T-helper 17 cell (primary cell): ENCODE measurements at regions not wholly inside any gene's neighbourhood (a gene's known extent, or its start where the extent isn't known, plus 50 kb on each side); places are given as distances from the start of the nearest gene placed in this dataset.

Experiments
- ATAC-seq: fragments of 150-1000 bp; cut with Tn5 transposase; 2 replicates; pipeline ENCODE4 v1.10.0; 2021; ENCODE audit warnings: mild to moderate bottlenecking, moderate library complexity
- DNase-seq, 3 donors: peaks; one replicate each; pipeline versions ENCODE4 v3.0.0 to v3.0.0-alpha.2; 2020 to 2021
- H3K9me3 ChIP-seq: one replicate; pipeline ENCODE4 v1.7.0; 2013; ENCODE audit warnings: low read length, mild to moderate bottlenecking; ENCODE audit not compliant: control insufficient read depth, poor library complexity, severe bottlenecking
- H3K27ac Mint-ChIP-seq: one replicate; pipeline ENCODE4 v1.8.0; 2022; ENCODE audit warnings: mild to moderate bottlenecking, moderate library complexity, mixed read lengths
- H3K27me3 Mint-ChIP-seq: one replicate; pipeline ENCODE4 v1.8.0; 2022; ENCODE audit warnings: mixed read lengths
- H3K36me3 Mint-ChIP-seq: one replicate; pipeline ENCODE4 v1.8.0; 2022; ENCODE audit warnings: low read depth, mixed read lengths
- H3K4me1 Mint-ChIP-seq: one replicate; pipeline ENCODE4 v1.8.0; 2022; ENCODE audit warnings: mild to moderate bottlenecking, mixed read lengths
- H3K4me3 Mint-ChIP-seq: one replicate; pipeline ENCODE4 v1.8.0; 2022; ENCODE audit warnings: mild to moderate bottlenecking, moderate library complexity, mixed read lengths

DNA sequence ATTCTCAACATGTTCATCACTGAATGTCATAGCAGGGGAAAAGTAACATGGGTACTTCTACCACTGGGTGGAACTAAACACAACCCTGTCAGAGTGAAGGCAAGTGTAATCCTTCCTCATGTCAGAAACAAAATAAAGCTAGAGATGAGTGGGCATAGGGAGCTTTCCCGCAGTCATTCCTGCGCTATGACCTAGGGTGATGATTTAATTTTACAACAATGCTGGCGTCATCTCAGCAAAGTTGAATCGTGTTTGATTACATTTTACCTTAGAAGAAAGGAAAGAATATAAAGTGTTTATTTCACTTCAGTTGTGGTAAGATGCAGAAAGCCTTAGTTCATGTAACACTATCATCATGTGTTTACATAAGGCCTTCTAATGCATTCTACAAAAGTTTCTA lies 355.6 kb downstream of the METTL15 start:
- ATAC-seq, result no peak
- H3K4me1 Mint-ChIP-seq, result no peaks in the 10 kb centered on the region
- no peak overlapping the region for H3K27ac Mint-ChIP-seq
- no peak for DNase-seq
- H3K36me3 Mint-ChIP-seq, result no peaks in the 10 kb centered on the region
- H3K9me3 ChIP-seq, result no peaks in the 10 kb centered on the region
- H3K4me3 Mint-ChIP-seq, result no peak overlapping the region
- H3K27me3 Mint-ChIP-seq, result no peaks in the 10 kb centered on the region

DNA sequence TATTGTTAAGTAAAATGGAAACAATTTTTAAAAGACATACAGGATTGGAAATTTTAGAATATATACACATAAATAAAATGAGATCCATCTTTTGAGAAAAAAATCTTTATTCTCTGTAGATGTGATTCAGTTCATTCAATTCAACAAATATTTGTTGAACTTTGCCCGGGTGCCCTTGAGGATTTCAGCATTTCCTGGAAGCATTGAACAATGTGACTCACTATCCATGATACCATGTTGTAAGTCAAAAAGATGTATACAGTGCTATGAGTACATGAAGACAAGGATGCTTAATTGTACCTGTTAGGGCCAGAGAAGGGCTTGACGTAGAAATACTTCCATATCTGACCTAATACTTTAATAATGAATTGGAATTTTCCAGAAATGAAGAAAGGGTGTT lies 353.7 kb downstream of the METTL15 start:
- Mint-ChIP-seq H3K27me3 (no peaks in the 10 kb centered on the region), H3K27ac (no peak overlapping the region), H3K4me3 (no peak overlapping the region), H3K4me1 (no peaks in the 10 kb centered on the region), H3K36me3 (no peaks in the 10 kb centered on the region)
- ATAC-seq (no peak), DNase-seq (no peak)
- H3K9me3 ChIP-seq, result no peaks in the 10 kb centered on the region

DNA sequence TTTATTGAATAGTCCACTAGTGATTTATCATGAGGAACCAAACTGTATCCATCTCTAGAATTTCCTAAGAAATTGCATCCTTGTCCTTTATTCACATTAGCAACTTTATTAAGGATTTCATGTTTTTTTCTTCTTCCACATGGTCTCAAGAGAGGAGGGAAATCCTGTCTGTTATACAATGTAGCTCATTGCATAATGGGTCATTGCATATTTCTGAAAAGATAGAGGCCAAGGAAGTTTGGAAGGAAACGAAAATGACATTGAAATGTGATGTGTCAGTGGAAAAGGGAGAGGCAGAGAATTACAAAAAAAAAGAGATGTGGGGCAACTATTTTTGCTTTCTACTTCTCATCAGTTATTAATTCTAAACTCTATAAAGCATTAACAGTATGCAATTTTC lies 353.1 kb downstream of the METTL15 start:
- ATAC-seq (no peak), DNase-seq (no peak)
- no peaks in the 10 kb centered on the region for H3K9me3 ChIP-seq
- Mint-ChIP-seq H3K36me3 (no peaks in the 10 kb centered on the region), H3K4me1 (no peaks in the 10 kb centered on the region), H3K4me3 (no peak overlapping the region), H3K27me3 (no peaks in the 10 kb centered on the region), H3K27ac (no peak overlapping the region)

DNA sequence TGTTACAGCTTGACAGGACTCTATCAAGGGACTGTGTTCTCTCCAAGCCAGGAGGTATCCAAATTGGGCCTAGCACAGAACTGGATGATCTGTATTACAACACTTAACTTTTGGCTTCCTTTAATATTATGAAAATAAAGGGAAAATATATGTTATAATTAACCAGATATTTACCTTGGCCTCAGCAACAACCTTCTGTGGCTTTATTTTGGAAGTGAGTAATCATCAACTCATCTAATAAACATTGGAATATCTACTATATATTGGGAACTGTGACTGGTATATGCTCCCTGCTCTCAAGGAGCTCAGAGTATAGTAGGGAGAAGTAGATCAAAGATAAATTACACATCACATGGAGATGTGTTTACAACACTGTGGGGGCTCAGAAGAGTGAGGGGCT lies 352.2 kb downstream of the METTL15 start:
- H3K9me3 ChIP-seq, result no peaks in the 10 kb centered on the region
- Mint-ChIP-seq H3K4me1 (no peaks in the 10 kb centered on the region), H3K4me3 (no peak overlapping the region), H3K36me3 (no peaks in the 10 kb centered on the region), H3K27me3 (no peaks in the 10 kb centered on the region), H3K27ac (no peak overlapping the region)
- no peak for ATAC-seq
- no peak for DNase-seq

GRCh38 chr11:28459912-28460311 lies 351.7 kb downstream of the METTL15 start:
- H3K27me3 Mint-ChIP-seq, result no peaks in the 10 kb centered on the region
- no peak for ATAC-seq
- no peaks in the 10 kb centered on the region for H3K4me1 Mint-ChIP-seq
- DNase-seq, result no peak
- no peak overlapping the region for H3K4me3 Mint-ChIP-seq
- no peak overlapping the region for H3K27ac Mint-ChIP-seq
- no peaks in the 10 kb centered on the region for H3K36me3 Mint-ChIP-seq
- no peaks in the 10 kb centered on the region for H3K9me3 ChIP-seq

- H3K27me3 Mint-ChIP-seq, result no peaks in the 10 kb centered on the region
- ATAC-seq, result no peak
- no peaks in the 10 kb centered on the region for H3K9me3 ChIP-seq
- no peaks in the 10 kb centered on the region for H3K4me1 Mint-ChIP-seq
- H3K27ac Mint-ChIP-seq, result no peak overlapping the region
- H3K4me3 Mint-ChIP-seq, result no peak overlapping the region
- H3K36me3 Mint-ChIP-seq, result no peaks in the 10 kb centered on the region
- no peak for DNase-seq
Observed at GRCh38 chr11:28457481-28458065, 349.4 kb downstream of the METTL15 start.

DNA sequence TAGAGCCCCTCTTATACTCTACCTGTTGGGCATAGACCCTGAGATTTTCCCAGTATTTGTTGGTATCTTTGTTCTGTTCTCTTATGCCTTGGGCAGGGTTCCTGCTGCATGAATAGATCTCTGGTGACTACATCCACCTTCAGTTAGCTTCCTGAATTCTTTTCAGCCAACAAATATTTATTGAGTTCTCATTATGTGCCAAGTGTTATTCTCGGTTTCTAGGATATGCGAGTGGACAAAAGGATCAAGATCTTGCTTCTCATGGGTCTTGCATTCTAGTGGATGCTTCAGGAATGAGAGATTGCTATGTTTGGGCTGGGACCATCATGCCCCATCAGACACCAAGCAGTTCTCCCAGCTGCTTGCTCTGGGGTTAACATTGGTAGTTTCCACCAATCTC lies 340.0 kb downstream of the METTL15 start:
- no peak for DNase-seq
- no peaks in the 10 kb centered on the region for H3K36me3 Mint-ChIP-seq
- ATAC-seq, result no peak
- peaks cover 2% of the 10 kb centered on the region for H3K4me1 Mint-ChIP-seq
- H3K27ac Mint-ChIP-seq, result no peak overlapping the region
- H3K27me3 Mint-ChIP-seq, result no peaks in the 10 kb centered on the region
- no peaks in the 10 kb centered on the region for H3K9me3 ChIP-seq
- no peak overlapping the region for H3K4me3 Mint-ChIP-seq

DNA sequence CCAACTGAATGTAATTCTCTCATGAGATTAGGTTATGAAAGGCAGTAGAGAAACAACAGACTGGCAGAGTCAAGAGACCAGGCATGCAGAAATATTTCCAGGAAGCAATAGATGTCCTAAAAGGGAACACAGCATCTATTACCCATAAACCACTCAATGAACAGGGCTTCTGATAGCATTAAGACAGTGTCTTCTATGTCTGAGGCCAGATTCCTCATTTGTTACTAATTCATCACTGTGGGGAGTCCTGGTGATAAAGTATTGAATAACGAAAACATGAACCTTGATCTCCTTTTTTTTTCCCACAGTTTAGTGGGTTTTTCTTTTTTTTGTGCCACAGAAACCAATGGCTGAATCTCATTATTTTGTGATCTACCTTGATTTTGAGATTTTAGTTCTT lies 339.0 kb downstream of the METTL15 start:
- no peaks in the 10 kb centered on the region for H3K36me3 Mint-ChIP-seq
- H3K27me3 Mint-ChIP-seq, result no peaks in the 10 kb centered on the region
- peaks cover 2% of the 10 kb centered on the region for H3K4me1 Mint-ChIP-seq
- H3K4me3 Mint-ChIP-seq, result no peak overlapping the region
- ATAC-seq (no peak), DNase-seq (no peak)
- no peaks in the 10 kb centered on the region for H3K9me3 ChIP-seq
- H3K27ac Mint-ChIP-seq, result no peak overlapping the region

GRCh38 chr11:28442131-28442530 lies 333.9 kb downstream of the METTL15 start:
- Mint-ChIP-seq H3K27me3 (no peaks in the 10 kb centered on the region), H3K27ac (no peak overlapping the region), H3K4me3 (no peak overlapping the region), H3K4me1 (no peaks in the 10 kb centered on the region), H3K36me3 (no peaks in the 10 kb centered on the region)
- H3K9me3 ChIP-seq, result no peaks in the 10 kb centered on the region
- DNase-seq (no peak), ATAC-seq (no peak)

DNA sequence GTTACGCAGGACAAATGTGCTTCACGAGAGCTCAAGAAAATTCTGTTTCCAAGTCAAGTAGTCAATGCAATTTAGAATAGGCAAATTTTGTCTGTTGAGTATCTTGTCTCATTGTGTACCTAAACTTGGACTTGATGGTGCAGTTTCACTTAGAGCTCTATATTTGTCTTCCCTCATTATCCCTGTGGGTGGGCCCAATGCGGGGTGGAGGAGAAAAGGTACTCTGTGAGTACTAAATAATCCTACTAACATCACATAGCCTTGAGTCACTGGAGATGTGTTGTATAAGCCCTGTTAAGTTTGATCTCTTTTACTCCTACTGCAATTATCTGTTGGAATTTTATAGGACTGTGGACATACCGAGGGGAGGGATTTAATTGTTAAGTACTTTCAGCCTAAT lies 331.2 kb downstream of the METTL15 start:
- no peaks in the 10 kb centered on the region for H3K9me3 ChIP-seq
- Mint-ChIP-seq H3K27ac (no peak overlapping the region), H3K4me3 (no peak overlapping the region), H3K4me1 (no peaks in the 10 kb centered on the region), H3K36me3 (no peaks in the 10 kb centered on the region), H3K27me3 (no peaks in the 10 kb centered on the region)
- ATAC-seq (no peak), DNase-seq (no peak)

GRCh38 chr11:28420099-28420498 lies 311.9 kb downstream of the METTL15 start:
- H3K27me3 Mint-ChIP-seq, result no peaks in the 10 kb centered on the region
- H3K4me3 Mint-ChIP-seq, result no peak overlapping the region
- H3K4me1 Mint-ChIP-seq, result no peaks in the 10 kb centered on the region
- DNase-seq (no peak), ATAC-seq (no peak)
- no peaks in the 10 kb centered on the region for H3K9me3 ChIP-seq
- H3K36me3 Mint-ChIP-seq, result peaks cover 2% of the 10 kb centered on the region
- H3K27ac Mint-ChIP-seq, result no peak overlapping the region

DNA sequence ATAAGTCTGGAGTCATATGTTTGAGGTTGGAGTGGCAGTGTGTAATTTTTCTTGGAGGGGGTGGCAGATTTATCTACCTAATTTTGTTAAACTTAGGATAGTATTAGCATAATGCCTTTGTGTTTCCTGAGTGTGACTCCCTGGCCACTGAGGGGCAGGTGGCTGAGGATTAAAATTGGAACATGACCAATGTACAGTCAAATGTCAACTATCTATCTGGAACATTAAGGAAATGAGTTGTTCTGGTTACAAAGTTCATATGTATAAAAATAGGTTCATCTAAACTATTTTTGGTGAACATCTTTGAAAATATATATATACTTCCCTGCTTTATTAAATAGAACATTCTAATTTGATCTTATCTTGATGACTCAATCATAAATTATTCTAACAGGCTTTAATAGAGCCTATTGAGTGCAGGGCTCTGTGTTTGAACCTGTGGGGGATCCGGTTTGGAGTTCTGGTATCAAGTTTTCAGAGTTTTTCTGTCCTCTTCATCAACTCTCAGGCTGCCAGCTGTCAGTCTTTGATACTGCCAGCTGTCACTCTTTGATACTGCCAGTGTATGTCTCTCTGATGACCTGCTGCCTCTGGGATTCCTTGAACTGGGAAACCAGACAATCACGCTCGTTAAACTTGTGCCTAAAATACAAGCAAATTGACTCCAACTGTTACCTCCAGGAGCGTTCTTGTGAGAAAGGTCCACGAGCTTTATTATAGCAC lies 309.6 kb downstream of the METTL15 start:
- DNase-seq (no peak), ATAC-seq (no peak)
- H3K9me3 ChIP-seq, result no peaks in the 10 kb centered on the region
- no peak overlapping the region for H3K4me3 Mint-ChIP-seq
- H3K36me3 Mint-ChIP-seq, result peaks cover 2% of the 10 kb centered on the region
- no peaks in the 10 kb centered on the region for H3K27me3 Mint-ChIP-seq
- H3K4me1 Mint-ChIP-seq, result no peaks in the 10 kb centered on the region
- H3K27ac Mint-ChIP-seq, result no peak overlapping the region

- ATAC-seq (no peak), DNase-seq (no peak)
- Mint-ChIP-seq H3K4me3 (no peak overlapping the region), H3K36me3 (peaks cover 5% of the 10 kb centered on the region), H3K27ac (no peak overlapping the region), H3K4me1 (no peaks in the 10 kb centered on the region), H3K27me3 (no peaks in the 10 kb centered on the region)
- no peaks in the 10 kb centered on the region for H3K9me3 ChIP-seq
Observed at GRCh38 chr11:28412029-28412428, 303.8 kb downstream of the METTL15 start.

DNA sequence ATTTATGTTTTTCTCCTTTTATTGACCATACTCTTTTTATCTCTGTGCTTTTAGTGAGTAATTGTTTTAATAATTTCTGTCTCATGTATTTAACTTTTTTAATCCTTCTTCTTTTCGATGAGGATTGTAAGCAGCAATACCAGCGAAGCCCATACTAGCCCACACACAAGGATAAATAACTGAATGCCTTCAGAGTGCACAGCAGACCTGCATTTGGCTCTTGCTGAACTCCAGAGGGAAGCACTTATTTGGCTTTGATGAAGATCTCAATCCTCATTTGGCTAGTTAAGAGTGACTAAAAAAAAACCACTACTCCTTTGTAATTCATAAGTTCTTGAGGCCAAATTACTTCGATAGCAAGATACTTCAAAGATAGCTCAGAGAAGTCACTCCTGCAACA lies 293.3 kb downstream of the METTL15 start:
- no peak for ATAC-seq
- no peaks in the 10 kb centered on the region for H3K36me3 Mint-ChIP-seq
- no peak overlapping the region for H3K27ac Mint-ChIP-seq
- no peaks in the 10 kb centered on the region for H3K27me3 Mint-ChIP-seq
- no peaks in the 10 kb centered on the region for H3K9me3 ChIP-seq
- DNase-seq, result no peak
- no peaks in the 10 kb centered on the region for H3K4me1 Mint-ChIP-seq
- no peak overlapping the region for H3K4me3 Mint-ChIP-seq
